ENCODE measurements at regions not wholly inside any gene's neighbourhood (a gene's known extent, or its start where the extent isn't known, plus 50 kb on each side); places are given as distances from the start of the nearest gene placed in this dataset.

GRCh38 chr11:104609311-104610085 is 288.8 kb downstream of the CASP12 start:
- peak; percentile 36 for TF ChIP-seq CTCF (IDR thresholded peaks at IDR 0.05)
- TF ChIP-seq, protein P1, sequence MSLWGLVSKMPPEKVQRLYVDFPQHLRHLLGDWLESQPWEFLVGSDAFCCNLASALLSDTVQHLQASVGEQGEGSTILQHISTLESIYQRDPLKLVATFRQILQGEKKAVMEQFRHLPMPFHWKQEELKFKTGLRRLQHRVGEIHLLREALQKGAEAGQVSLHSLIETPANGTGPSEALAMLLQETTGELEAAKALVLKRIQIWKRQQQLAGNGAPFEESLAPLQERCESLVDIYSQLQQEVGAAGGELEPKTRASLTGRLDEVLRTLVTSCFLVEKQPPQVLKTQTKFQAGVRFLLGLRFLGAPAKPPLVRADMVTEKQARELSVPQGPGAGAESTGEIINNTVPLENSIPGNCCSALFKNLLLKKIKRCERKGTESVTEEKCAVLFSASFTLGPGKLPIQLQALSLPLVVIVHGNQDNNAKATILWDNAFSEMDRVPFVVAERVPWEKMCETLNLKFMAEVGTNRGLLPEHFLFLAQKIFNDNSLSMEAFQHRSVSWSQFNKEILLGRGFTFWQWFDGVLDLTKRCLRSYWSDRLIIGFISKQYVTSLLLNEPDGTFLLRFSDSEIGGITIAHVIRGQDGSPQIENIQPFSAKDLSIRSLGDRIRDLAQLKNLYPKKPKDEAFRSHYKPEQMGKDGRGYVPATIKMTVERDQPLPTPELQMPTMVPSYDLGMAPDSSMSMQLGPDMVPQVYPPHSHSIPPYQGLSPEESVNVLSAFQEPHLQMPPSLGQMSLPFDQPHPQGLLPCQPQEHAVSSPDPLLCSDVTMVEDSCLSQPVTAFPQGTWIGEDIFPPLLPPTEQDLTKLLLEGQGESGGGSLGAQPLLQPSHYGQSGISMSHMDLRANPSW (CRISPR knock-in tag; conservative IDR thresholded peaks at IDR 0.05; ENCODE audit: low read depth): no peak
- ChIA-PET POLR2A (no interaction called here), CTCF (interaction anchor here (0.6 to 1.0 kb wide), 8 partner anchors 10 to 945 kb away, joined by 3 to 4 read pairs (median 3); no protein-coding TSS in a partner anchor)
- H3K4me3 Mint-ChIP-seq: no peak overlapping the region
- DNase-seq (ENCODE audit: low spot score) (peak; percentile 25), ATAC-seq (peak; percentile 99)
- peaks cover 31% of the 10 kb centered on the region for H3K4me1 Mint-ChIP-seq
- H3K9me3 Mint-ChIP-seq: peaks cover 4% of the 10 kb centered on the region
- H3K27ac Mint-ChIP-seq: no peak overlapping the region; the same call in none of the 2 replicates
- H3K36me3 Mint-ChIP-seq: peaks cover 11% of the 10 kb centered on the region; the same call in 1 of the 2 replicates
- H3K27me3 Mint-ChIP-seq (ENCODE audit: low read depth): no peaks in the 10 kb centered on the region

- ChIA-PET POLR2A (no interaction called here), CTCF (no interaction called here)
- DNase-seq (ENCODE audit: low spot score) (no peak), ATAC-seq (no peak)
- H3K9me3 Mint-ChIP-seq: peaks cover 34% of the 10 kb centered on the region
- TF ChIP-seq ZBTB21 (CRISPR knock-in tag; IDR thresholded peaks at IDR 0.05; ENCODE audit: borderline replicate concordance) (no peak), FOXJ3 (CRISPR knock-in tag; IDR thresholded peaks at IDR 0.05; ENCODE audit: borderline replicate concordance) (no peak), KAT7 (CRISPR knock-in tag; IDR thresholded peaks at IDR 0.05; ENCODE audit: borderline replicate concordance) (no peak), FOXP1 (CRISPR knock-in tag; IDR thresholded peaks at IDR 0.05; ENCODE audit: borderline replicate concordance) (no peak), MYBL2 (CRISPR knock-in tag; IDR thresholded peaks at IDR 0.05) (no peak), E2F4 (CRISPR knock-in tag; IDR thresholded peaks at IDR 0.05; ENCODE audit: borderline replicate concordance, low read depth) (no peak), CREM (CRISPR knock-in tag; IDR thresholded peaks at IDR 0.05) (no peak), RELA (CRISPR knock-in tag; IDR thresholded peaks at IDR 0.05; ENCODE audit: borderline replicate concordance) (no peak), ZNF416 (CRISPR knock-in tag; IDR thresholded peaks at IDR 0.05) (no peak), ELF4 (CRISPR knock-in tag; IDR thresholded peaks at IDR 0.05; ENCODE audit: low read depth) (no peak)
- TF ChIP-seq, protein P2, sequence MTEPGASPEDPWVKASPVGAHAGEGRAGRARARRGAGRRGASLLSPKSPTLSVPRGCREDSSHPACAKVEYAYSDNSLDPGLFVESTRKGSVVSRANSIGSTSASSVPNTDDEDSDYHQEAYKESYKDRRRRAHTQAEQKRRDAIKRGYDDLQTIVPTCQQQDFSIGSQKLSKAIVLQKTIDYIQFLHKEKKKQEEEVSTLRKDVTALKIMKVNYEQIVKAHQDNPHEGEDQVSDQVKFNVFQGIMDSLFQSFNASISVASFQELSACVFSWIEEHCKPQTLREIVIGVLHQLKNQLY (CRISPR knock-in tag; IDR thresholded peaks at IDR 0.05): no peak
- TF ChIP-seq, protein P3, sequence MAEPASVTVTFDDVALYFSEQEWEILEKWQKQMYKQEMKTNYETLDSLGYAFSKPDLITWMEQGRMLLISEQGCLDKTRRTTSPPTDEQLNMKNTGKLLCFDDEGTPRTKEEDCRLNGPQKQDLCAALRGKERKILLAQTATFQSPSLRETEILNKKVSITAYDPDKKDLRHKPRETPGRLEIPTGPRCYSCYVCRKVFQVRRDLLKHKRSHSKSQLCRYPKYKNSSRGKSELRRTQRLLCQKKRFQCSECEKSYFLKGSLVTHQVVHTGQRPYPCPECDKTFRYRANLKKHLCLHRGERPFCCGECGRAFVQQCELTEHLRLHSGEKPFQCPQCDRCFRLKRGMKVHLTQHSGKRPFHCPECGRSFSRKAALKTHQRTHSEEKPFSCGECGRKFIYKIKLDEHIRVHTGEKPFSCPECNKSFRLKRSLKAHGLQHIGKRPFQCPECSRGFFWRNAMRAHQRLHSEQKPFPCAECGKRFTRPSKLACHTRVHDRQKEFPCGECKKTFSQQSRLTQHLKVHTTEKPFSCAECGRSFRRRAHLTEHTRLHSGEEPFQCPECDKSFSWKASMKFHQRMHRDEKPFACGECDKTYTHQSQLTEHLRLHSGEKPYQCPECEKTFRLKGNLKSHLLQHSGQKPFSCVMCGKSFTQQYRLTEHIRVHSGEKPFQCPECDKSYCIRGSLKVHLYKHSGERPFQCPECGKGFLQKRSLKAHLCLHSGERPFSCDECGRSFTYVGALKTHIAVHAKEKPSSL (CRISPR knock-in tag; conservative IDR thresholded peaks at IDR 0.05): no peak
- no peaks in the 10 kb centered on the region for H3K27me3 Mint-ChIP-seq (ENCODE audit: low read depth)
- H3K27ac Mint-ChIP-seq: no peak overlapping the region
- H3K4me1 Mint-ChIP-seq: peaks cover 10% of the 10 kb centered on the region
- H3K4me3 Mint-ChIP-seq: no peak overlapping the region
- peaks cover 34% of the 10 kb centered on the region for H3K36me3 Mint-ChIP-seq
Measured at GRCh38 chr11:104602643-104603042, 295.6 kb downstream of the CASP12 start.
